ENCODE measurements at regions not wholly inside any gene's neighbourhood (a gene's known extent, or its start where the extent isn't known, plus 50 kb on each side); places are given as distances from the start of the nearest gene placed in this dataset.
A peak's percentile ranks its signal among the peaks of the same experiment; 100 is the strongest.

GRCh38 chr4:104727643-104728042, 232.9 kb upstream of the CXXC4 start:
- TF ChIP-seq POU6F1 (CRISPR knock-in tag; IDR thresholded peaks at IDR 0.05; ENCODE audit: borderline replicate concordance, low read depth): no peak
- no peak for TF ChIP-seq ZC3H10 (CRISPR knock-in tag; IDR thresholded peaks at IDR 0.05)
- no peak for TF ChIP-seq ZNF8 (CRISPR knock-in tag; IDR thresholded peaks at IDR 0.05)
- TF ChIP-seq ZFP30 (CRISPR knock-in tag; IDR thresholded peaks at IDR 0.05): no peak
- no peak for TF ChIP-seq ARNTL (CRISPR knock-in tag; IDR thresholded peaks at IDR 0.05; ENCODE audit: borderline replicate concordance, low read depth)
- TF ChIP-seq TSHZ2 (CRISPR knock-in tag; IDR thresholded peaks at IDR 0.05): no peak
- no peak for TF ChIP-seq TCF4 (CRISPR knock-in tag; IDR thresholded peaks at IDR 0.05; ENCODE audit: borderline replicate concordance)
- TF ChIP-seq RARB (CRISPR knock-in tag; IDR thresholded peaks at IDR 0.05): no peak
- no peak for TF ChIP-seq GLIS3 (CRISPR knock-in tag; IDR thresholded peaks at IDR 0.05)
- TF ChIP-seq ZNF565 (CRISPR knock-in tag; conservative IDR thresholded peaks at IDR 0.05; ENCODE audit: low read depth): no peak
- TF ChIP-seq PPARA (CRISPR knock-in tag; IDR thresholded peaks at IDR 0.05; ENCODE audit: borderline replicate concordance): no peak
- ATAC-seq: no peak

- ATAC-seq: peak; percentile 65; the same call in 2 of the 3 replicates
- TF ChIP-seq CSRNP3 (CRISPR knock-in tag; IDR thresholded peaks at IDR 0.05): no peak
- TF ChIP-seq ZNF565 (CRISPR knock-in tag; conservative IDR thresholded peaks at IDR 0.05; ENCODE audit: low read depth): no peak
- TF ChIP-seq TCF4 (CRISPR knock-in tag; IDR thresholded peaks at IDR 0.05; ENCODE audit: borderline replicate concordance): no peak
- no peak for TF ChIP-seq ISL1 (CRISPR knock-in tag; IDR thresholded peaks at IDR 0.05)
- no peak for TF ChIP-seq PPARA (CRISPR knock-in tag; IDR thresholded peaks at IDR 0.05; ENCODE audit: borderline replicate concordance)
- no peak for TF ChIP-seq ZFP3 (CRISPR knock-in tag; IDR thresholded peaks at IDR 0.05)
- no peak for TF ChIP-seq GLIS3 (CRISPR knock-in tag; IDR thresholded peaks at IDR 0.05)
- no peak for TF ChIP-seq PATZ1 (CRISPR knock-in tag; IDR thresholded peaks at IDR 0.05; ENCODE audit: borderline replicate concordance)
- no peak; the same call in 1 of the 2 replicates for TF ChIP-seq ZC3H10 (CRISPR knock-in tag; IDR thresholded peaks at IDR 0.05)
- no peak for TF ChIP-seq TSHZ2 (CRISPR knock-in tag; IDR thresholded peaks at IDR 0.05)
- no peak for TF ChIP-seq BACH2 (CRISPR knock-in tag; IDR thresholded peaks at IDR 0.05; ENCODE audit: borderline replicate concordance)
- no peak for TF ChIP-seq POU6F1 (CRISPR knock-in tag; IDR thresholded peaks at IDR 0.05; ENCODE audit: borderline replicate concordance, low read depth)
- TF ChIP-seq SNAI2 (CRISPR knock-in tag; IDR thresholded peaks at IDR 0.05): no peak
- TF ChIP-seq CSDC2 (CRISPR knock-in tag; IDR thresholded peaks at IDR 0.05): no peak
- TF ChIP-seq OSR1 (CRISPR knock-in tag; IDR thresholded peaks at IDR 0.05): no peak
- TF ChIP-seq ESRRG (CRISPR knock-in tag; IDR thresholded peaks at IDR 0.05): no peak
- no peak for TF ChIP-seq ZNF8 (CRISPR knock-in tag; IDR thresholded peaks at IDR 0.05)
- TF ChIP-seq ZFP30 (CRISPR knock-in tag; IDR thresholded peaks at IDR 0.05): no peak
These were observed 233.9 kb upstream of the CXXC4 start for GRCh38 chr4:104728380-104729122.

Measured in SK-N-SH treated with all-trans-retinoic acid at 6 μM for 48 hours (cell line).